GM12801 (cell line): ENCODE measurements at regions not wholly inside any gene's neighbourhood (a gene's known extent, or its start where the extent isn't known, plus 50 kb on each side); places are given as distances from the start of the nearest gene placed in this dataset.

ENCODE experiments used
- CTCF ChIP-seq: IDR thresholded peaks from one replicate; pipeline ENCODE4 v1.5.1; 2011; ENCODE audit warnings: control low read depth; ENCODE audit not compliant: insufficient read length; ENCODE audit errors: extremely low read depth

GRCh38 chr13:27370305-27370872 is 54.0 kb upstream of the GTF3A start:
- no peak for TF ChIP-seq CTCF

GRCh38 chr13:27371932-27372331 is 52.5 kb upstream of the GTF3A start:
- TF ChIP-seq CTCF: no peak

- no peak for TF ChIP-seq CTCF
These were observed 51.5 kb upstream of the GTF3A start for GRCh38 chr13:27372896-27373295.

- TF ChIP-seq CTCF: no peak
These were observed 50.2 kb upstream of the GTF3A start for GRCh38 chr13:27374126-27374613.
